HG03095 (cell line): ENCODE measurements at regions not wholly inside any gene's neighbourhood (a gene's known extent, or its start where the extent isn't known, plus 50 kb on each side); places are given as distances from the start of the nearest gene placed in this dataset.

Experiments used
- ATAC-seq: cut with Tn5 transposase; IDR thresholded peaks from one replicate; pipeline ENCODE4 v1.9.1; 2021; ENCODE audit warnings: moderate library complexity; ENCODE audit not compliant: unreplicated experiment

DNA sequence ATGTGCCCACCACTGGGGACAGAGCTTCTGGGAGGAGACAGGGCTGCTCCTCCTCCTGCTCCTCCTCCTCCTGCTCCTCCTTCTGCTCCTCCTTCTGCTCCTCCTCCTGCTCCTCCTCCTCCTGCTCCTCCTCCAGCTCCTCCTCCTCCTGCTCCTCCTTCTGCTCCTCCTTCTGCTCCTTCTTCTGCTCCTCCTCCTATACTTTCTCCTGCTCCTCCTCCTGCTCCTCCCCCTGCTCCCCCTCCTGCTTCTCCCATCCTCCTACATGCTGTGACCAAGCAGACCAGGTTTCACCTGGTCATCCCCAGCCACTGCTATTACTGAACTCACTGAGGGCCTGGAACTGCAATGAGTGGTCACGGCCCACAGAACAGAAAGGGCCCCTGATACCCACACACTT is 154.0 kb upstream of the PPP2R2D start:
- ATAC-seq, result no peak

DNA sequence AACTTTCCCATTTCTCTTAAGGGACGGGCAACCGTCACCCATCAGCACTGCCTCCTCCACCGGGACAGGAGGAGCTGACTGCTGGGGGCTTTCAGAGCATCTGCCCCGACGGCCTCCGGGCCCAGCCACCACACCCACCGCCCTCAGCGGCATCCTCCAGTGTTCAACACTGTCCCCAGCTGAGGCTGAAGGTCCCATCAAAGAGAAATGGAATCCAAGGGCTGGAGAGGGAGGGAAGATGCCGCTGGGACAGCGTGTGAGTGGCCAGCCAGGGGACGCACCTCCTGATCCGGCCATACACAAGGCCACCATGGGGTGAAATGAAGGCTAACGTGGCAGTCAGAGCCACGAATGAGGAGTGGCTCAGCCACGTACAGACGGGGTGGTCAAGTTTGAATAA is 153.6 kb upstream of the PPP2R2D start:
- no peak for ATAC-seq

DNA sequence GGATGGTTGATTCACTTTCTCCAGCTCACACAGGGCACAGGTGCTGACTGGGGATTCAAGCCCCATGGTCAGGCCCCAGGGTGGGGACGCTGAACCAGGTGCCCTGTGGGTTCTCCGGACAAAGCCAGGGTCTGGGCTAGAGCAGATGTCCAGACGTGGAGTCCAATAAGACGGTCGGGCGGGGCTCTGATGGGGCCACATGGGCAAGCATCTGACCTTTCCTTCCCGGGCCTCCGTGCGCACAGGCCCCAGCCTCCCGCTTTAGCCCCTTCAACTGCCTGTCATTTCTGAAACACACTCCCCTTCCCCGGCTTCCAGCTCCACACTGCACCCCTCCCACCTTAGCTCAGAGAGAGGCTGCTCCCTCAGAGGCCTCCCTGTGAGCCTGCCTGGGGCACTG is 153.0 kb upstream of the PPP2R2D start:
- no peak for ATAC-seq

DNA sequence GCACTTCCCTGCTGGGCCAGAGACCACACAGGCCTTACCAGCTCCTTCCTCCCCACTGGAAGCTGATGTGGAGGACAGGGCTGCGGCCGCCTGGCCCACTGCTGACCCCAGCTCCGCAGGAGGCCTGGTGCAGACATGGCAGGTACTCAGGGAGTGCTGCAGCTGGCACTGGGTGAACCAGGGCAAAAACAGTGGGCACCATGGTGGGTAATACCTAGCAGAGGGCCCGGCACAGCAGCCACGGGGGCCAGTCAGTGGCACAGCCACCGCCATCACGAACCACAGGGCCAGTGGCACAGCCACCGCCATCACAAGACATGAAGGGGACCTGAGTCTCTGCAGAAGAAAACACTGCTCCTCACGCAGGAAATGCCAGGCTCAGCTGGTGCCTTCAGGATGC is 152.6 kb upstream of the PPP2R2D start:
- ATAC-seq, result no peak

DNA sequence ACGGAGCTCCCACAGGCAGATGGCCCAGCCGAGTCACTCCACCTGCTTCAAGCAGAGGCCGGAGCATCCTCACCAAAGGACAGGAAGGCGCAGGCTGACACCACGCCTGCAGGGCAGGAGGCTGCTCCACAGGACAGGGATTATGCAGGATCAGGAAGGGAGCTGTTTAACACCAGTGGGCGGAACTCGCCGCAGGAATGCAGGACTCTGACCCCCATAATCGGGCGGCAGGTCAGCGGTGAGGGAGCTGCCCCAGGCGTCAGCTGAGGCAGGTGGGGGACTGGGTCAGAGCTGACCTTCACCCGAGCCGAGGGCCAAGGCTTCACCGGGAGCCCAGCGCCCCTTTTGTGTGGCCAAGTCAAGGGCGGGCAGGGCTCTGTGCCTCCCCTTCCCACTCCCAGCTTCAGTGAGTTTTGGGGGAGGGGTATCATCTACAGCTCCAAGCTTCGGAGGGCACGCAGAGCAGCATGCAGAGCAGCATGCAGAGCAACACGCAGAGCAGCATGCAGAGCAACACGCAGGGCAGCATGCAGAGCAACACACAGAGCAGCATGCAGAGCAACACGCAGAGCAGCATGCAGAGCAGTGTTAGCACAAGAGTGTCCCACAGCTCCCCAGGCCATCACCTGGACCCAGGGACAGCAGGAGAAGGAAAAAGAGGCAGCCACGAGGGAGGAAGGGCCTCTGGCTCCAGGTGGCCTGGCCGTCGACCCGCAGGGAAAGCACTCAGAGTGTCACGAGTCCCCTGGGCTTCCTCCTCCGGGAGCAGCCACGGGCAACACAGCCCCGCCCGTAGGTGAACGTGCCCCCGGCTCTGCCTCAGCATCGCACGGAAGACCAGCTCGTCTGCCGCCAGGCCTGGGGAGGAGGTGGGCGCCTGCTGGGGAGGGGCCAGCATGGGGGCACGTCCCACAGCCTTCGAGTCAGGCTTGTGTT is 151.7 kb upstream of the PPP2R2D start:
- ATAC-seq, result no peak

DNA sequence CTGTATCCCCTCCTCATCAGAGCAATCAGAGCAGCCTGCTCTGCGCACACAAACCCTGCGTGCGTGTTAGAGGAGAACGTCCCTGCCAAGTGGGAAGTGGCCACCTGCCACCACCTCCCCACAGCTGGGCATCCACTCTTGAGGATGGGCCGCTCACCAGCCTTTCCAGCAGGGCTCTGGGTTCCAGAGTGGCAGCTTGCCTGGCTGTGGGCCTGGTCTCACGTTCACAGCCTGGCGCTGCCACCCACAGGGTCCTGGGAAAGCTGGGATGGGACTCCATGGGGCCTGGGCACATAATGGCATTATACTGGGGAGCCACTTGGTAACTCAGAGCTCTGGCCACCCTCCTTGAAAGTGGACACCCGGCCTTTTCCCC is 151.1 kb upstream of the PPP2R2D start:
- no peak for ATAC-seq

DNA sequence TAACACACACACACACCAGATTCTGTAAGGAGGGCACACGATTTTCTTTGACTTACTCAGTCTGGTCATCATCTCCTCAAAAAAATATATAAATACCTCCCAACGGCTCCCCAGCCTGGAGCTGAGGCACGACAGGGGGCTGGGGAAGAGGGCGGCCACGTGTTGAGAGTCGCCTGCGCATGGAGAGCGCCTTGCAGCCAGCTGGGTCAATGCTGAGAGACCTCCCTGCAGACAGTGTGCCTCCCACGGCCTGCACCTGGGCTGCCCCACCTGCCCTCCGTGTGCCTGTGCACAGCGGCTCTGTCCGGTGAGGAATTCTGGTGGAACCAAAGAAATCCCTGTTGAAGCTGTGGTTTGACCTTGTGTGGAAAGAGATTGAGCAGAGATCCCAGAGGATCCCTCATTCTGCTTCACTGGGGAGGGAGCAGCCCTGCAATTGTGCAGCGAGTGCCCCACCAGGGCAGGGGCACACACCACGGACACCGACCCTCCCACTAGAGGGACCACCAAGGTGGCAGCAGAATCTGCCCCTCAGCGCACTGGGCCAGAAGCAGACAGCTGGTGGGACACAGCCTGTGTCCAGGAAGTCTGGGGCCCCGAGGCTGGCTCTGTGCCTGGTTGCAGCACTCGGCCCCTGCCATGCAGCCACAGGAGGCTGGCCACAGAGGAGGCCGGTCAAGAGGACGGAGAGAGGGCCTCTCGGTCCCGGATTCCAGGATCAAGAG is 150.5 kb upstream of the PPP2R2D start:
- no peak for ATAC-seq

DNA sequence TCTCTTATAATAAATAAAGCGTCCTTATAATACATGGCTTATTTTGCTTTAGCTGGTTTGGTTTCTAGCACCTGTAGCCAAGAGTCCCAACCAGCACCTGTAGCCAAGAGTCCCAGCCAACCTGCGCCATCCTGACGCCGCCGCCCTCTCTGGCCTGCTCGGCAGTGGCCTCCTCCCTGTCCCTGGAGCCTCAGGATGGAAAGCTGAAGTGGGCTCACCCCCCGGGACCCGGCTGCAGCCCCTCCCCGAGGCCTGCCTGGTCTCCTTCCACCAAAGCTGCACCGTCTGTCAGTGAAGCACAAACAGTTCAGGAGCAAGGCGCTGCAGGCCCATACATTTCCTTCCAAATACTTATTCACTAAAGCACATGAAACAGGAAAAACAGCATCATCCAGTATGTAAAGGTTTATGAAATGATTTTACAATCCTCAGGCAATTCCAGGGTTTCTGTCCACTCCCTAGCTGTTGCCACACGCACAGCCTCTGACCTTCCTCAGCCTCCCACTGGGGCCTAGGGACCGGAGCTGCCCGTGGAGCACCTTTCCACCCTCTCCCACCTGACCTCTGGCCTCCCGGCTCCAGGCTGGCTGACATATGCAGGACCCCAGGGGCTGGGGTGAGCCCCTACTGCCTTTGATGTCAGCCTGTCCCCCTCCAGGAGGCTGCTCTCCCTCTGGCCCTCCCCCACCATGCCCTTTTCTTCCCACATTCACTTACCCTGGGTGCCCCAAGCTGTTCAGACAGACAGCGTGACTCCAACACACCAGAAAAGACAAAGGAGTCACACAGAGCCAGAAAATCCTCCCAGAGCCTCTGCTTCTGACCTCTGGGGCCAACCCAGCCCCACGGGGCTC is 149.6 kb upstream of the PPP2R2D start:
- no peak for ATAC-seq

DNA sequence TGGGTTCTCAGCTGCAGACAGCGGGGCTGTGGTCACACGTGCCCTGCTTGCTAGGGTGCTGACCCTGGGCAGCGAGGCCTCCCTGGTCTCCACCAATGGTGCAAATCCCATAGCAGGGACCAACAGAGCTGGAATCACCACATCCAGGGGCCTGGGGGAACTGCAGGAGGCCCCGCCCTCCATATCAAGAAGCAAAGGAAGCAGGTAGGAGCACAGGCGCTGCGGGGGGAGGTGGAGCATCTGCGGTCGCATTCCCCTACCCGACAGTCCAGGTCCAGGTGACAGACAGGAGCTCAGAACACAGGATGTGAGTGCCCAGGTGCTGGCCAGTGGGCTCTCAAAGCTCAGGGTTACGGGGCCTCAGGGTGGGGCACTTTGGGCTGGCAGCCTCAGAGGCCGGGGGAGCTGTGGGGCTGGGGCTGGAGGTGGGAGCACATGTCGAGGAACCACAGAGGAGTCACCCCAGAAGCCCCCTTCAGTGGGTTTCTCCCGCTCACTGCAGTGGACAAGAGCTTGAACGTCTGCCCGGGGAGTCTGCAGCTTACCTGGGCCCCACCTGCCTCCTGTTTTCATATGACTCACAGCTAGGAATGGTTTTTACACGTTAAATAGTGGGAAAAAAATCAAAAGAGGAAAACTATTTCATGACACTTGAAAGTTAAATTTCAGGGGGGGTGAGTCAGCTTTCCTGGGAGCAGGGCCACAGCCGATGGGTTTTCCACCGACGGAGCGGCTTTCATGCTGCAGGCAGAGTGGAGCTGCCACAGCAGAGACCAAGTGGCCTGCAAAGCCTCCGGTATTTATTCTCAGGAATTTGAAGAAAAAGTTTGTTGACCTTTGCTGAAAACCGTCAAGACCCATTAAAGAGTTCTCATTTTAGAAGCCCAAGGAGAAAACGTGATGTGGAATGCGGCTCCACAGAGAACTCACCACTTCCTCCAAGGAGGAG is 148.7 kb upstream of the PPP2R2D start:
- ATAC-seq, result no peak

DNA sequence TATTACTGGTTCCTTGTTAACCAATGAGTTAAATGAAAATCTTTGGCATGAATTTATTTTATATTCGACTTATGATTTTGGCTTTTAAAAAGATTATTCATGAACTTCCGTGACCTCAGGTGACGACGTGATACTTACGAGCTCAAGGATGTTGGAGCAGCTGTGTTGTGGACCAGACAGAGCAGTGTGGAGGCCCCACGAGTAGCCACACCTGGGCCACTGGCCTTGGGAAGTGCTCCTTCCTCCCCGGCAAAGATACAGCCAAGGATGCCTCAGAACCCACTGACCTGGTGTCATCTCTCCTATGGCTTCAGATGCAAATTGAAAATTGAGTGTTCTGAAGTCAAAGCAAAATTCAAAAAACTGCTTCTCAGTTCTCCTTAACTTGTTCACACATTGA is 147.5 kb upstream of the PPP2R2D start:
- ATAC-seq, result no peak

DNA sequence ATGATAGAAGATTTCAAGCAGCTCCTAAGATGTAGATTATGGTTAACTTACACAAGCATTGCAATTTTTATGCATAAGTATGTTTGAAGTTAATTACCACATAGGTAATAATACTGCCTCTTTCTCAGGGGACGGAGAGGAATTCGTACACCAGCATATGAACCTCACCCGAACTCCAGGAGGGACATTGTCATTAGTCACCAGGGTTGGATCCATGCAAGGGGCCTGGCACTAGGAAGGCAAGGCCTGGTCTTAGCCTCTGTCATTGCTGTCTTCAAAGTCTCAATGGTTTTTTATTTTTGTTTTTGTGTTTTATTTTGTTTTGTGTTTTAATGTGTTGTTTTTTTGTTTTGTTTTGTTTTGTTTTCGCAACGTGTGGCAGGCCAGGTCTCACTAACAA is 145.6 kb upstream of the PPP2R2D start:
- no peak for ATAC-seq

DNA sequence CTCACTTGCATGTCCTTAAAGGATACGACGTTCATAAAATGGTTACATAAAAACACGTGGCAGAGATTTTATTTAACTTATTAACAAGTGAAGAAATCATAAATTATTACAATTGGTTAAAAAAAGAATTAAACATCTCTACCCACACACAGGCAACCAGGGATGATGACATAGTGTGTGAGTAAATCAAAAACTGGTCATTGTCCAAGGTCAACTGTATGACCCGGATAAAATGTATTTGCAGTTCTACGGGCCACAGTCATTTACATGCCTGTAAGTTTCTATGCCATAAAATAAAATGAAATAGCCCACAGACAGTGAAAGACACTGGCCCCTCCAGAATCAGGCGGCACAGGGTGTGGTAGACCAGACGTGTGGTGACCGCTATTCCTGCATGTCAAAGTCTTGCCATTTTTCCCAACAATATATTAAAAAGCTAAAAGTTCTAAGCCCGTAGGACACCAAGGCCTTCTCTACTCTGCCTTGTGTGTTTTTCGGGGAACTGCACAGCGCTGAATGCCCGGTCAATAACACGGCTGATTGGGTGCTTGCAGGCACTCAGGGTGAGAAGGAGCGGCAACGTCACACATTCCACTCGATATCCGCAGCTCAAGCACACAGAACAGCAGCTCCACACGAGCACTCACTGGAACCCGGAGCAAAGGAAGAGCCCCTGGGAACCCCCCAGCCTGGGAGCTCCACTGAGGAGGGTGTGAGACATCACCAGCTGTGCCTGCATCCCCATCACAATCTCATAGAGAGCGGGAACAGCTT is 143.3 kb upstream of the PPP2R2D start:
- no peak for ATAC-seq

DNA sequence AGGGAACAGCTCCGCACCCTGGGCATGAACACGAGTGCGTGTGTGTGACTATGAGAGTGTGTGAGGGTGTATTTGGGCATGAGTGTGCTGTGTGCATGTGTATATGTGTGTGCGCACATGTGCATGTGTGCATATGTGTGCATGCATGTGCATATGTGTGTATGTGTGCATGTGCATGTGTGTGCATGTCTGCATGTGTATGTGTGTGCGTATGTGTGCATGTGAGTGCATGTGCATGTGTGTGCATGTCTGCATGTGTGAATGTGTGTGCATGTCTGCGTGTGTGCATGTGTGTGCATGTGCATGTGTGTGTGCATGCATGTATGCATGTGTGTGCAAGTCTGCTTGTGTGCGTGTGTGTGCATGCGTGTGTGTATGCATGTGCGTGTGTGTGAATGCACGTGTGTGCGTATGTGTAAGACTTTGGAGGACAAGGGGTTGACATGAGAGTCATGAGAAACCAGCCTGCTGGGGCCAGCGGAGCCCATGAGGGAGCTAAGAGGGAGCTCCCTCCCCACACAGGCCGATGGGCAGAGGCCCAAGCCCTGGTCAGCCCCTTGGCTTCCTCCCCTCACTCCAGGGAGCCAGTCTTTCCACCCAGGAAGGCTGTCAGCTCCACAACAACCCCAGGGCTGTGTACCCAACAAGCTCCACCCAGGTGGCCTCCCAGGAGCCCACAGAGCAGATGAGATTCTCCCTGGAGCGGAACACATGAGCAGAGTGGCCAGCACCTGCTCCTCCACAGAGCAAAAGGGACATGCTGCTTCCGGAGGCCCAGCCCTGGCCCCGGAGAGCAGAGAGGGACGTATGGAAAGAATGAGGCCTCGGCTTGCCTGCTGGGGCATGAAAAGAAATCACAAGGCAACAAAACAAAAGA is 142.5 kb upstream of the PPP2R2D start:
- no peak for ATAC-seq

DNA sequence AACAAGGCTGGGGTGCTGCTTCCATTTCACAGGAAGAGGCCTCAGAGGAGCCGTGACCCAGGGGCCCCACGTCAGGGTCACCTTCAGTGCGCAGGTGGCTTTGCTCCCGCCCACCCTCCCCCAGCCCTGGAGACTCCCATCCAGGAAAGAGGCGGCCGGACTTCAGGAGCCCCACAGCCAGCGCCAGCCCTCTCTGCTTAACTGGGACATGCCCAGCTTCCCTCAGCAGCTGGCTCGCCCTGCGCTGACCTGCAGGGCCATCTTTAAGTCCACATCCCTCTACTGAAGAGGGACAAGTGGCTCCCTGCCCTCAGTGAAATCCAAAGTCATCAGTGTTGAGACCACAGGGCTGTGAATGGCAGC is 141.9 kb upstream of the PPP2R2D start:
- no peak for ATAC-seq

DNA sequence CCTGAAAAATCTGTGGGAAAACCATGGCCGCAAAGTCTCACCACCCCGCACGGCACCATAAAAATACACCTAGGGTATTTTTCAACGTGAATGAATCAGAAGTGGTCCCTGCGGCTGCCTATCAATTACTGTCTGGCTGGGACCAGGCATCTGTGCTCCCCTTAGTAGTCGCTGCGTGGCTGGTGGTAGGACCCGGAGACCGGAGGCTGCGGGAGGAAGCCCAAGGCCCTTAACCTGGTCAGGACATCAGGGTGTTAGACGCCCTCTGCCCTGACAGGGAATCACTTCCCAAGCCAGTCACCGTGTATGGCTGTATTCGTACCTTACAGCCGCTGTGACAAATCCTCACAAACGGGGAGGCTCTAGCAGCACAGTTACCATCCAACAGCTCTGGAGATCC is 141.5 kb upstream of the PPP2R2D start:
- no peak for ATAC-seq

DNA sequence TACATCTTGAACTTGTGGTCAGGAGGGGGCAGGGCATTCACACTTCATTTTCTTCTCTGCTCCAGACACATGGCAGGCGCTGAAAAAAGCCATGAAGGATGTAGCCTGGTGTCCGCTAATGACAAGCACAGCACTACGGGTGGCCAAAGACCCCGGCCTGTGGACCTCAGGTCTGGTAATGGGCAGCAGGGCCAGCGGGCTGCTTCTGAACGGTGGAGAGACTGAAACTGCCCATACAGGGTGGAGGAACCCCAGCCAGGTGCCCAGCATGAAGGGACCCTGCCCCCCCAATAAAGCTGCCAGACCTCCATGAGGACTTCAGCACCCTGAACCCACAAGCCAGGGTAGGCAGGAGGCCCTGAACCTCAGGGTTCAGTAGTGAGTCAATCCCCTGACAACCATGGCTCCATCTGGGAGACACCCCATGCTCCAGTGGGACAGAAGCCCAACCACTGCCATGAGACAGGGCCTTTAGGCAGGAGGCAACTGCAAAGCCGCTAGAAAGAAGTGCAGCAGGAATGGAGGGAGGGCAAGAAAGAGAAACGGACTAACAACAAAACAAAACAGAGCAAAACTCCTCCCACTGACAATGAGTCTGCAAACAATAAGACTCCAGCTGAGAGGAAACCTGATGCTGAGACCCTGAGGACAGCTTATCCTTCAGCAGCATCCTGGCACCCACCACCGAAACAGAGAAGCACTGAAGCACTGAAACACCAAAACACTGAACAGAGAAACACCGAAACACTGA is 140.2 kb upstream of the PPP2R2D start:
- no peak for ATAC-seq

DNA sequence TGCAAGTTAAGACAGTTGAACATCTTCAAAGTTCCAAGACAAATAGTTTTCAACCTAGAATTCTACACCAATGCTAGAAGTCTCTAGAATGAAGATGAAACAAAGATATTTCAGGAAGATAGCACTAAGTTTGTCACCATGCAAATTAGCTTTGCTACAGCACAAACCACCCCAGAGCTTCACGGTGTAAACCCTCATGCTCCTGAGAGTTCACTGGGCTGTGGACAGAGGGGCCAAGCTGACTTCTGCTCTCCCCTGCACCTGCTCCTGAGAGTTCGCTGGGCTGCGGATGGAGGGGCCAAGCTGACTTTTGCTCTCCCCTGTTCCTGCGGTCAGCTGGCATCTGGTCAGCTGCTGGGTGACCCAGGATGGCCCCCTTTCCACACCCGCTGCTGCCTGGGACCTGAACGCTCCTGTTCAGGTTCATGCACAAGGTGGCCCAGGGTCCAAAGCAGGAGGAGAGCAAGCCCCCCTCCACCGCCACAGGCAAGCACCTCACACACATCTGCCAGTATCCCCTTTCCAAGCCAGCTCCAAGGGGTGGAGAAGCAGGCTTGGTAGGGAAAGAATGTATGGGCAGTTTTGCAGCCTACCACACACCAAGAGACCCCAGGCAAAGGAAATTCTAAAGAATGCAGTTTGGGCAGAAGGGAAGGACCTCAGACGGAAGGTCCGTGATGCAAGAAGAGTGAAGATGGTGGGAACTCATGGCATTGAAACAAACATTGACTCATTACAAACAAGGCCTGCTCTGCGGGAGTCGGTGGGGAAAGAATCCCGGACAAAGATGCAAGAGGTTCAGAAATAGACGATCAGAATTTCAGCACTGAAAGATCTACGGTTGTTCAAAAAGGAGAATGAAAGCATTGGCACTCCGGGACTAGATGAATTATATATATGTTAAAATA is 137.8 kb upstream of the PPP2R2D start:
- ATAC-seq, result no peak
